GM23338 (cell line): ENCODE measurements at regions not wholly inside any gene's neighbourhood (a gene's known extent, or its start where the extent isn't known, plus 50 kb on each side); places are given as distances from the start of the nearest gene placed in this dataset.

Source experiments
- CTCF ChIP-seq, 2 experiments: fragments of 200-600 bp in 1 of 2; sonication (generic) in 1 of 2; conservative IDR thresholded peaks; 2 replicates each; pipeline versions ENCODE4 v1.5.1 to v1.6.1; 2016 to 2017; ENCODE audit warnings: antibody characterized with exemption in 2 of 2, low read depth in 2 of 2, mild to moderate bottlenecking in 2 of 2, moderate library complexity in 1 of 2
- EZH2 ChIP-seq: fragments of 200-600 bp; sonication (generic); IDR thresholded peaks from one replicate; pipeline ENCODE4 v1.8.0; 2017; ENCODE audit warnings: antibody characterized with exemption, mild to moderate bottlenecking, low read depth; ENCODE audit not compliant: unreplicated experiment
- EZH2phosphoT487 ChIP-seq: fragments of 200-600 bp; sonication (generic); IDR thresholded peaks from one replicate; pipeline ENCODE4 v1.8.1; 2018; ENCODE audit warnings: antibody characterized with exemption; ENCODE audit not compliant: unreplicated experiment
- POLR2AphosphoS5 ChIP-seq: IDR thresholded peaks from 2 replicates; pipeline ENCODE4 v1.6.1; 2016; ENCODE audit warnings: antibody characterized with exemption, low read depth
- REST ChIP-seq: IDR thresholded peaks from one replicate; pipeline ENCODE4 v1.6.1; 2018; ENCODE audit warnings: antibody characterized with exemption; ENCODE audit not compliant: unreplicated experiment
- ZNF331 ChIP-seq: fragments of 250-450 bp; sonication (Bioruptor Pico); IDR thresholded peaks from 2 replicates; pipeline ENCODE4 v1.5.0; 2020; ENCODE audit warnings: low read depth, mild to moderate bottlenecking, moderate library complexity

GRCh38 chr2:137806068-137806805, 158.0 kb upstream of the HNMT start:
- TF ChIP-seq CTCF (conservative IDR thresholded peaks at IDR 0.05; ENCODE audit: low read depth in 2 of 2), result no peak
- no peak for TF ChIP-seq POLR2AphosphoS5
- TF ChIP-seq REST, result no peak
- no peak for TF ChIP-seq EZH2
- no peak for TF ChIP-seq ZNF331 (CRISPR knock-in tag)
- TF ChIP-seq EZH2phosphoT487, result no peak
